IPS-NIHi11 (cell line): ENCODE measurements at regions not wholly inside any gene's neighbourhood (a gene's known extent, or its start where the extent isn't known, plus 50 kb on each side); places are given as distances from the start of the nearest gene placed in this dataset.

Source experiments
- DNase-seq: peaks from one replicate; pipeline ENCODE4 v3.0.0; 2012; ENCODE audit warnings: mixed read lengths, low spot score

- no peak for DNase-seq
Observed at GRCh38 chr4:126233483-126233882, 918.7 kb downstream of the FAT4 start.

- DNase-seq = peak; percentile 16
Observed at GRCh38 chr4:126238013-126238412, 923.3 kb downstream of the FAT4 start.

- DNase-seq = no peak
Observed at GRCh38 chr4:126241634-126242033, 926.9 kb downstream of the FAT4 start.

GRCh38 chr4:126242679-126243390, 928.1 kb downstream of the FAT4 start:
- no peak for DNase-seq

GRCh38 chr4:126247409-126247808, 932.7 kb downstream of the FAT4 start:
- DNase-seq = no peak

- DNase-seq = no peak
Observed at GRCh38 chr4:126250006-126250405, 935.3 kb downstream of the FAT4 start.

- DNase-seq = no peak
Observed at GRCh38 chr4:126251169-126251568, 936.4 kb downstream of the FAT4 start.

GRCh38 chr4:126262665-126263064, 947.9 kb downstream of the FAT4 start:
- DNase-seq = no peak

GRCh38 chr4:126264839-126265238, 950.1 kb downstream of the FAT4 start:
- DNase-seq = no peak

GRCh38 chr4:126265888-126266287, 951.1 kb downstream of the FAT4 start:
- no peak for DNase-seq

GRCh38 chr4:126267689-126268088, 952.9 kb downstream of the FAT4 start:
- no peak for DNase-seq

GRCh38 chr4:126268106-126268505, 953.4 kb downstream of the FAT4 start:
- no peak for DNase-seq

- DNase-seq = no peak
Observed at GRCh38 chr4:126269106-126269505, 954.4 kb downstream of the FAT4 start.

- no peak for DNase-seq
Observed at GRCh38 chr4:126271292-126271691, 956.5 kb downstream of the FAT4 start.

GRCh38 chr4:126273746-126274145, 959.0 kb downstream of the FAT4 start:
- no peak for DNase-seq

GRCh38 chr4:126291886-126292285, 977.1 kb downstream of the FAT4 start:
- no peak for DNase-seq

GRCh38 chr4:126298271-126298670, 983.5 kb downstream of the FAT4 start:
- no peak for DNase-seq

GRCh38 chr4:126306152-126306869, 991.6 kb downstream of the FAT4 start:
- no peak for DNase-seq

- DNase-seq = no peak
Observed at GRCh38 chr4:126318376-126318775, 1003.6 kb downstream of the FAT4 start.

- DNase-seq = no peak
Observed at GRCh38 chr4:126328914-126329313, 1014.2 kb downstream of the FAT4 start.

GRCh38 chr4:126338548-126338947, 1023.8 kb downstream of the FAT4 start:
- no peak for DNase-seq

GRCh38 chr4:126341927-126342326, 1027.2 kb downstream of the FAT4 start:
- DNase-seq = no peak

- no peak for DNase-seq
Observed at GRCh38 chr4:126344472-126344871, 1029.7 kb downstream of the FAT4 start.

- DNase-seq = no peak
Observed at GRCh38 chr4:126346654-126347053, 1031.9 kb downstream of the FAT4 start.
